ENCODE measurements at regions not wholly inside any gene's neighbourhood (a gene's known extent, or its start where the extent isn't known, plus 50 kb on each side); places are given as distances from the start of the nearest gene placed in this dataset.
A peak's percentile ranks its signal among the peaks of the same experiment; 100 is the strongest.
"Not testable (repeated sequence)": the region's sequence is repeated elsewhere in the genome, so short reads cannot be mapped to it uniquely, and the experiment has no call there.

- no peak for DNase-seq
- ATAC-seq = no peak
- H3K9me3 ChIP-seq (ENCODE audit: control insufficient read depth, low read length) = no peaks in the 10 kb centered on the region
- WGBS = 83% methylated on average over 2 of the region's 2 CpGs
- intact Hi-C loops (cut with DNase I) = no loop called here
- no peak overlapping the region for H3K27ac ChIP-seq (ENCODE audit: low read length)
- no peaks in the 10 kb centered on the region for H3K27me3 ChIP-seq (ENCODE audit: control insufficient read depth, insufficient read depth)
- H3K4me1 ChIP-seq (ENCODE audit: control insufficient read depth, insufficient read depth, low read length) = no peaks in the 10 kb centered on the region
- H3K4me3 ChIP-seq (ENCODE audit: low read length) = no peak overlapping the region
These were observed 1752.9 kb upstream of the CELF4 start for GRCh38 chr18:39318462-39318861.

DNA sequence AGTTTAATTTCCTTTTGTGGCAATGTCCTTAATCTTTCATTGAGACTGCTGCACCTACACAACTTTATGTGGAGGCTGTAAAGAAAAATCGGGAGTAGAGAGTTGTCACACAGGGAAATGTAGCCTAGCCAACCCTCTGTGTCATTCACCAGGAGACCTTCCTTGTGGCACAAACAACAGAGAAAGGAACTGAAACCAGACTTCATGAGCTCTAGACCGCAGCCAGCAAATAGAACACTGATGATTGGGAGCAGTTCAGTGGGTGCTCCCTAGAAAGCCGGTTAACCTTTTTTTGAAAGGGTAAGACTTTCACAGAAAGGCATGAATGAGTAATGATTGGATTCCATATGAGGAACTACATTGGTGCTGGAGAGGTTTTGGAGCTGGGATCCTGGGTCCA lies 1752.4 kb upstream of the CELF4 start:
- Histone ChIP-seq H3K9me3 (ENCODE audit: control insufficient read depth, low read length) (no peaks in the 10 kb centered on the region), H3K27ac (ENCODE audit: low read length) (no peak overlapping the region), H3K4me1 (ENCODE audit: control insufficient read depth, insufficient read depth, low read length) (no peaks in the 10 kb centered on the region), H3K4me3 (ENCODE audit: low read length) (no peak overlapping the region), H3K27me3 (ENCODE audit: control insufficient read depth, insufficient read depth) (no peaks in the 10 kb centered on the region)
- no peak for ATAC-seq
- intact Hi-C loops (cut with DNase I) = no loop called here
- DNase-seq = no peak
- 79% methylated on average over 3 of the region's 3 CpGs for WGBS

GRCh38 chr18:39314595-39314994 lies 1749.0 kb upstream of the CELF4 start:
- DNase-seq (no peak), ATAC-seq (no peak)
- no peaks in the 10 kb centered on the region for H3K27me3 ChIP-seq (ENCODE audit: control insufficient read depth, insufficient read depth)
- H3K9me3 ChIP-seq (ENCODE audit: control insufficient read depth, low read length) = no peaks in the 10 kb centered on the region
- H3K4me1 ChIP-seq (ENCODE audit: control insufficient read depth, insufficient read depth, low read length) = no peaks in the 10 kb centered on the region
- H3K27ac ChIP-seq (ENCODE audit: low read length) = no peak overlapping the region
- no peak overlapping the region for H3K4me3 ChIP-seq (ENCODE audit: low read length)
- intact Hi-C loops (cut with DNase I) = no loop called here
- WGBS = 82% methylated on average over 2 of the region's 2 CpGs

DNA sequence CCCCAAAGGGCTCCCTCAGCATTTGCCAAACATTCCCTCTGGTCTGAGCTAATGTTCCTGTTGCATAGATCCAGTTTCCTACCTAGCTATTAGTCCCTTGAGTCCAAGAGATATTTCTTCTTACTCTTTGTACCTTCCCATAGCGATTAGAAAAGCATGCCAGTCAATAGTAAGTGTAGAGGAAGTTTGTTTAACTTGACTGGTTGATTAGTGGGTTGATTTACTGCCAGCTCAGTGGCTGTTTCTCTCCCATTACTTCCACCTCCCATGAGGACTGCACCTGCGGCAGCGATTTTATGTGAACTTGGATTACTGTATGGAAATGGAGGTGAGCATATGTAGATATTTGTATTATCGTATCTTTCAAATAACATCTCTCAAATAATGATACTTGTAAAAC lies 1748.4 kb upstream of the CELF4 start:
- H3K9me3 ChIP-seq (ENCODE audit: control insufficient read depth, low read length) = no peaks in the 10 kb centered on the region
- no peaks in the 10 kb centered on the region for H3K4me1 ChIP-seq (ENCODE audit: control insufficient read depth, insufficient read depth, low read length)
- 74% methylated on average over 4 of the region's 4 CpGs for WGBS
- H3K27ac ChIP-seq (ENCODE audit: low read length) = no peak overlapping the region
- DNase-seq = no peak
- no peak overlapping the region for H3K4me3 ChIP-seq (ENCODE audit: low read length)
- no peak for ATAC-seq
- H3K27me3 ChIP-seq (ENCODE audit: control insufficient read depth, insufficient read depth) = no peaks in the 10 kb centered on the region
- intact Hi-C loops (cut with DNase I) = no loop called here

- H3K9me3 ChIP-seq (ENCODE audit: control insufficient read depth, low read length) = no peaks in the 10 kb centered on the region
- no peaks in the 10 kb centered on the region for H3K27me3 ChIP-seq (ENCODE audit: control insufficient read depth, insufficient read depth)
- no peaks in the 10 kb centered on the region for H3K4me1 ChIP-seq (ENCODE audit: control insufficient read depth, insufficient read depth, low read length)
- DNase-seq (no peak), ATAC-seq (no peak)
- WGBS = 89% methylated on average over 7 of the region's 7 CpGs
- intact Hi-C loops (cut with DNase I) = no loop called here
- H3K4me3 ChIP-seq (ENCODE audit: low read length) = no peak overlapping the region
- H3K27ac ChIP-seq (ENCODE audit: low read length) = no peak overlapping the region
These were observed 1745.6 kb upstream of the CELF4 start for GRCh38 chr18:39311111-39311712.

GRCh38 chr18:39308931-39309521 lies 1743.4 kb upstream of the CELF4 start:
- intact Hi-C loops (cut with DNase I) = not testable (repeated sequence)
- 97% methylated on average over 36 of the region's 36 CpGs for WGBS

GRCh38 chr18:39305766-39306165 lies 1740.2 kb upstream of the CELF4 start:
- Histone ChIP-seq H3K27ac (ENCODE audit: low read length) (no peak overlapping the region), H3K4me3 (ENCODE audit: low read length) (no peak overlapping the region)
- WGBS = 67% methylated on average over 1 of the region's 1 CpG

More at GRCh38 chr18:39308931-39309521, 1743.4 kb upstream of the CELF4 start:
- not testable (repeated sequence) for H3K4me1 ChIP-seq (ENCODE audit: control insufficient read depth, insufficient read depth, low read length); ATAC-seq; H3K27me3 ChIP-seq (ENCODE audit: control insufficient read depth, insufficient read depth); H3K27ac ChIP-seq (ENCODE audit: low read length); H3K9me3 ChIP-seq (ENCODE audit: control insufficient read depth, low read length); H3K4me3 ChIP-seq (ENCODE audit: low read length)
- DNase-seq = peak in 1 of 3 donors; percentile 39

DNA sequence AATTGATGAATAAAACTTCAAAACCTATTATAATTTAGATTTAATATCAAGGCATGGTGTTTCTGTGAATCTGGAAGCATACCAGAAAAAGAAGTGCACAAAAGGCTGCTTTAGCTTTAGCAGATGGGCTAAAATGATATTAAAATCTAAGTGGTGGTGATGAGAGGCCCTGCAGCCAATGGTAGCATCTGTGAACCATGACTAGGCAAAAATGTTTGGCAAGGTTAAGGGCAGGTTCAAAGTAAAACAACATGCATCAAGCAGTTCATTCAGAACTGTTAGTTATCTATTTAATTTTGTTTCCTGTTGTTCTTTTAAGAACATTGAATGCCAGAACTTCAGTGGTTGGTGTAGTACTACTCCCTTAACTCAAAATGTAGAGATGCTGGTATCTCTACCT lies 1736.9 kb upstream of the CELF4 start:
- Histone ChIP-seq H3K27ac (ENCODE audit: low read length) (no peak overlapping the region), H3K27me3 (ENCODE audit: control insufficient read depth, insufficient read depth) (no peaks in the 10 kb centered on the region), H3K4me1 (ENCODE audit: control insufficient read depth, insufficient read depth, low read length) (no peaks in the 10 kb centered on the region), H3K9me3 (ENCODE audit: control insufficient read depth, low read length) (no peaks in the 10 kb centered on the region), H3K4me3 (ENCODE audit: low read length) (no peak overlapping the region)
- ATAC-seq = no peak
- intact Hi-C loops (cut with DNase I) = no loop called here
- DNase-seq = no peak

More at GRCh38 chr18:39305766-39306165, 1740.2 kb upstream of the CELF4 start:
- Histone ChIP-seq H3K9me3 (ENCODE audit: control insufficient read depth, low read length) (no peaks in the 10 kb centered on the region), H3K27me3 (ENCODE audit: control insufficient read depth, insufficient read depth) (no peaks in the 10 kb centered on the region), H3K4me1 (ENCODE audit: control insufficient read depth, insufficient read depth, low read length) (no peaks in the 10 kb centered on the region)
- DNase-seq (no peak), ATAC-seq (no peak)
- intact Hi-C loops (cut with DNase I) = no loop called here

GRCh38 chr18:39299152-39299551 lies 1733.6 kb upstream of the CELF4 start:
- Histone ChIP-seq H3K9me3 (ENCODE audit: control insufficient read depth, low read length) (no peaks in the 10 kb centered on the region), H3K27ac (ENCODE audit: low read length) (no peak overlapping the region), H3K4me1 (ENCODE audit: control insufficient read depth, insufficient read depth, low read length) (no peaks in the 10 kb centered on the region), H3K4me3 (ENCODE audit: low read length) (no peak overlapping the region), H3K27me3 (ENCODE audit: control insufficient read depth, insufficient read depth) (no peaks in the 10 kb centered on the region)
- ATAC-seq = no peak
- intact Hi-C loops (cut with DNase I) = no loop called here
- no peak for DNase-seq
- WGBS = 58% methylated on average over 4 of the region's 4 CpGs

- H3K27me3 ChIP-seq (ENCODE audit: control insufficient read depth, insufficient read depth) = no peaks in the 10 kb centered on the region
- intact Hi-C loops (cut with DNase I) = no loop called here
- WGBS = 76% methylated on average over 1 of the region's 1 CpG
- H3K9me3 ChIP-seq (ENCODE audit: control insufficient read depth, low read length) = no peaks in the 10 kb centered on the region
- DNase-seq (no peak), ATAC-seq (no peak)
- H3K4me3 ChIP-seq (ENCODE audit: low read length) = no peak overlapping the region
- H3K4me1 ChIP-seq (ENCODE audit: control insufficient read depth, insufficient read depth, low read length) = no peaks in the 10 kb centered on the region
- no peak overlapping the region for H3K27ac ChIP-seq (ENCODE audit: low read length)
These were observed 1731.6 kb upstream of the CELF4 start for GRCh38 chr18:39297225-39297624.

DNA sequence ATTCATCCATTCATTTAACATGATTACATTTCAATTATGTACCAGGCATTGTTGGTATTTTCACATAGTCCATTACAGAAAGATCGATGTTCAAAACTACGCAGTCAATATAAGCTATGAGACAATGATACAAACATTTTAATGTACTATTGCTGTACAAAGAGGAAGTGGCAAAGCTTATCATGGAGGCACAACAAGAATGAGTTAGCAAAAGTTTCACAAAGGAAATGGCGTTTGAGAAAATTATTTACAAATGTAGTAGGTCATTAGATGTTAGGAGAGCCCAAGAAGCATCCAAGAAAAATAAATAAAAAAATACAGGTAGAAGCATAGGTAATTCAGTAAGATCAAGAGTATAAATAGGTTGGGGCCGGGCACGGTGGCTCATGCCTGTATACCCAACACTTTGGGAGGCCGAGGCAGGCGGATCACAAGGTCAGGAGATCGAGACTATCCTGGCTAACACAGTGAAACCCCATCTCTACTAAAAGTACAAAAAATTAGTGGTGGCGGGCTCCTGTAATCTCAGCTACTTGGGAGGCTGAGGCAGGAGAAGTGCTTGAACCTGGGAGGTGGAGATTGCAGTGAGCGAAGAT lies 1730.8 kb upstream of the CELF4 start:
- Histone ChIP-seq H3K4me1 (ENCODE audit: control insufficient read depth, insufficient read depth, low read length) (no peaks in the 10 kb centered on the region), H3K27me3 (ENCODE audit: control insufficient read depth, insufficient read depth) (no peaks in the 10 kb centered on the region), H3K9me3 (ENCODE audit: control insufficient read depth, low read length) (no peaks in the 10 kb centered on the region), H3K27ac (ENCODE audit: low read length) (no peak overlapping the region), H3K4me3 (ENCODE audit: low read length) (no peak overlapping the region)
- DNase-seq (no peak), ATAC-seq (no peak)
- WGBS = 90% methylated on average over 10 of the region's 10 CpGs
- intact Hi-C loops (cut with DNase I) = no loop called here
